AG10803 (cell line): ENCODE measurements at regions not wholly inside any gene's neighbourhood (a gene's known extent, or its start where the extent isn't known, plus 50 kb on each side); places are given as distances from the start of the nearest gene placed in this dataset.

Source experiments
- DNase-seq: peaks from one replicate; pipeline ENCODE4 v3.0.0; 2010; ENCODE audit warnings: low read depth
- H3K4me3 ChIP-seq: 2 replicates; pipeline ENCODE4 v1.5.1; 2011; ENCODE audit warnings: mild to moderate bottlenecking, low read length, control low read depth
- CTCF ChIP-seq: conservative IDR thresholded peaks from 2 replicates; pipeline ENCODE4 v1.5.1; 2011; ENCODE audit warnings: mild to moderate bottlenecking, low read length, control low read depth, inconsistent platforms

DNA sequence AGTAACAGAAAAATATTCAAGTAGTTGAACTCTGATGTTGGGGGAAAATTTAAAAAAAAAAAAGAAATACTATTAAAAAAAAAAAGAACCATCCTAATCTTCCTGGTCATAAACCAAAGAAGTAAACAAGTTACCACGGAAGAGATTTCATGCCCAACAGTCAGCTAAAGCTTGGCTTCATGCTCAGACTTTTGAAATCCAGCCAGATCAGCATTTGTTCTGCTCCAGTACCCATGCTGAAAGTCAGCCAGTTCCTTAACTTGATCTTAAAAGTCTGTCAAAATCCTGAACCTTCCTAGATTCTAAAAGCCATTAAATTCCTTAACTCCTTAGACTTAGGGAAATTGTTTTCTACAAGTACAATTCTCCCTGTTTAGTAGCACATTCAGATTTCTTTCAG lies 908.7 kb upstream of the CDH9 start:
- no peak for TF ChIP-seq CTCF
- no peak overlapping the region for H3K4me3 ChIP-seq
- no peak for DNase-seq

DNA sequence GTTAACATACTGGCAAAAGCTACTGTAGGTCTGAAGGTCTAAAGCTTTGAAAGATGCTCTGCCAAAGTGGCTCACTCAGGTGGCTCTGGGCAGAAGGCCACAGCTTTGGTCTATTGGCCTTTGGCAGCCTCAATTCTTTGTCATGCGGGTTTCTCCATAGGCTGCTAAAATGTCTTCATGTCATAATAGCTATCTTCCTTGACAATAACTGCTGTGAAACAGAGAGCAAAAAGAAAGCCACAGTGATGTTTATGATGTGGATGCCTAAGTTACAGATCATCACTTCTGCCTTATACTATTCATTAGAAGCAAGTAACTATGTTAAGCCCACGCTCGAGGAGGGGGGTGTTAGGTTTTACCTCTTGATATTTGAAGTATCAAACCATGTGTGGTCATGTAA lies 906.1 kb upstream of the CDH9 start:
- H3K4me3 ChIP-seq: no peak overlapping the region
- no peak for TF ChIP-seq CTCF
- no peak for DNase-seq

DNA sequence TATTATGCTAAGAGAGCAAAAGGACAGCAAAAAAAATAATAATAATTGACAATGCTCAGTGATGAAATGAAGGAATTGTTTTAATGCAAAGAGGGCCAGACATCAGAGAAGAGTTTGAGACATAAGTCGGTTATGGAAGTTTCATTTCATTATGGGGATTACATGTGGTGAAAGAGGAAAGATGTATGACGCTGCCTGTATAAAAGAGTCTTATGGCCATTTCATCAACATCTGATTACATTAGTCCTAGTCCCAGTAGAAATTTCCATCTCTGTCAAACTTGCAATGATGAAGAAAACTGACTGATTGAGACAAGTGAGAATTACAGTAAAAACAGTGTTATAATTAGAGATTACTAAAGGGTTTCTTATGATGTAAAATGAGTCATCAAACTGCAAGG lies 900.6 kb upstream of the CDH9 start:
- no peak for TF ChIP-seq CTCF
- no peak for DNase-seq
- H3K4me3 ChIP-seq: no peak overlapping the region

DNA sequence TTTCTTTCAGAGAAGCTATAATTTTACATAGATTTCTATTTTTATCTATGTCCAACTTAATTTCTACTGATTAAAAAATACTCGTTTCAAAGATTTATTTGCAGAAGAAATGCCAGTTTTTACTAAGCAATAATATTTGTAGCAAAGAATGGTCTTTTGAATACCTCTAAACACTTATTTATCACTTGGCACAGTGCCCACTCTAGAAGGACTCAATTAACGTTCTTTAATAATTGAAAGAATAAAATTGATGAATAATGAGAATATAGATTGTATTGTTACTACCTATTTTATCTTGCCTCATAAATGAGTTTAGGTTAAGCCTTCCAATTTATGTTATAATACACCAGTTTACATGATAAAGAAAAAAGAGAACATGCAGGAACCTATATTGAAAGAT lies 889.7 kb upstream of the CDH9 start:
- TF ChIP-seq CTCF: no peak
- no peak overlapping the region for H3K4me3 ChIP-seq
- DNase-seq: no peak

GRCh38 chr5:27911216-27911615 lies 872.8 kb upstream of the CDH9 start:
- no peak overlapping the region for H3K4me3 ChIP-seq
- no peak for DNase-seq
- TF ChIP-seq CTCF: no peak

- DNase-seq: no peak
- no peak for TF ChIP-seq CTCF
- no peak overlapping the region for H3K4me3 ChIP-seq
These were observed 870.0 kb upstream of the CDH9 start for GRCh38 chr5:27908341-27908740.

DNA sequence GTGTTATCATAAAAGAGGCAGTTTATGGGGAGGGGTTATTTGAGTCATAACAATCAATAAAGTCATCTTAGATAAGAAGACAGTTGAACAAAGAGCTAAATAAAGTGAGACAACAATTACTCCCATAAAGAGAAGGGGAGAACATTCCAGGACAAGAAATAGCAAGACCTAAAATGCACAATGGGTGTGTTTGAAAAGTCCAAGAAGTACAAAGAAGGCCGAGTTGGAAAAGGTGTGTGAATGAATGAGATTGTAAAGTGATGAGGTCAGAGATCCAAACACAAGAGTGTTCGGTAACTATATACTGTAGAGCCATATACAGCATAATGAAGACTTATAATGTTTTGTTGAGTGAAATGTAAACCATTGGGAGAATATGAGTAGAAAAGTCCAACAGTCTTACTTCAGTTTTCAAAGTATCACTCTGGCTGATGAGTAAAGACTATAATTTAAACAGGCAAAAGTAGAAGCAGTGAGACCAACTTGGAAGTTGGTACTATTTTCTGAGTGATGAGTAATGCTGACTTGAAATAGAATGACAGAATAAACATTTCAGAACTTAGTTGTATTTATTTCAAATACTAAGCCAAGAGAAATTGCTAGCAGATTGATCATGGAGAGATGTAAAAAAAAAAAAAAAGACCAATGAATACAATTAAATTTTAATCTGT lies 868.7 kb upstream of the CDH9 start:
- no peak for TF ChIP-seq CTCF
- no peak for DNase-seq
- no peak overlapping the region for H3K4me3 ChIP-seq
